ENCODE measurements at regions not wholly inside any gene's neighbourhood (a gene's known extent, or its start where the extent isn't known, plus 50 kb on each side); places are given as distances from the start of the nearest gene placed in this dataset.

- TF ChIP-seq, protein P1, sequence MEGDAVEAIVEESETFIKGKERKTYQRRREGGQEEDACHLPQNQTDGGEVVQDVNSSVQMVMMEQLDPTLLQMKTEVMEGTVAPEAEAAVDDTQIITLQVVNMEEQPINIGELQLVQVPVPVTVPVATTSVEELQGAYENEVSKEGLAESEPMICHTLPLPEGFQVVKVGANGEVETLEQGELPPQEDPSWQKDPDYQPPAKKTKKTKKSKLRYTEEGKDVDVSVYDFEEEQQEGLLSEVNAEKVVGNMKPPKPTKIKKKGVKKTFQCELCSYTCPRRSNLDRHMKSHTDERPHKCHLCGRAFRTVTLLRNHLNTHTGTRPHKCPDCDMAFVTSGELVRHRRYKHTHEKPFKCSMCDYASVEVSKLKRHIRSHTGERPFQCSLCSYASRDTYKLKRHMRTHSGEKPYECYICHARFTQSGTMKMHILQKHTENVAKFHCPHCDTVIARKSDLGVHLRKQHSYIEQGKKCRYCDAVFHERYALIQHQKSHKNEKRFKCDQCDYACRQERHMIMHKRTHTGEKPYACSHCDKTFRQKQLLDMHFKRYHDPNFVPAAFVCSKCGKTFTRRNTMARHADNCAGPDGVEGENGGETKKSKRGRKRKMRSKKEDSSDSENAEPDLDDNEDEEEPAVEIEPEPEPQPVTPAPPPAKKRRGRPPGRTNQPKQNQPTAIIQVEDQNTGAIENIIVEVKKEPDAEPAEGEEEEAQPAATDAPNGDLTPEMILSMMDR (IDR thresholded peaks at IDR 0.05; ENCODE audit: insufficient read depth, low read length, poor library complexity, severe bottlenecking), result no peak
- no peak overlapping the region for H3K4me3 ChIP-seq (replicated peaks; ENCODE audit: low read depth, low read length)
- H3K36me3 ChIP-seq (ENCODE audit: control insufficient read depth, insufficient read depth, low read length), result no peaks in the 10 kb centered on the region
- DNase-seq (ENCODE audit: extremely low read depth, insufficient read length), result no peak
- H3K27me3 ChIP-seq (replicated peaks; ENCODE audit: control insufficient read depth, insufficient read depth, low read length), result no peaks in the 10 kb centered on the region
Observed at GRCh38 chrX:17294561-17294960, 80.4 kb upstream of the NHS start.

- no peaks in the 10 kb centered on the region for H3K36me3 ChIP-seq (ENCODE audit: control insufficient read depth, insufficient read depth, low read length)
- TF ChIP-seq, protein P1 (IDR thresholded peaks at IDR 0.05; ENCODE audit: insufficient read depth, low read length, poor library complexity, severe bottlenecking), result no peak
- no peak overlapping the region for H3K4me3 ChIP-seq (replicated peaks; ENCODE audit: low read depth, low read length)
- no peak for DNase-seq (ENCODE audit: extremely low read depth, insufficient read length)
- no peaks in the 10 kb centered on the region for H3K27me3 ChIP-seq (replicated peaks; ENCODE audit: control insufficient read depth, insufficient read depth, low read length)
Observed at GRCh38 chrX:17295791-17296190, 79.2 kb upstream of the NHS start.

DNA sequence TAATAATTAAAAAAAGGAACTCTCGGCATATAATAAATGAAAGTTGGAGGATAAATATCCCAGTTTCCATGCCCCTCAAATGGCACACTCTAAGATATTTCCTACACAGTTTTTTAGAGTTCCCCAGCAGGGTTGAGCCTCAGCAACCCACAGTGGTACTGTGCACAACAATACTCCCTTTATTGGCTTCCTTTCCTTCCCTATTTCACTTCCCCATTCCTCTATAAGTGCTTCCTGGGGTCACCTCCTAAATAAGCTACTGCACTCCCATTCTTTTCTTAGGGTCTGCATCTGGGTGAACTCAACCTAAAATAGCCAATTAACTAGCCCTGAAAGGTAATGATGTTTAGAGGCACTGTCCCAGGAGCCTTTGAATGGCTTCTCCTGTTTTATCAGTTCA, 76.4 kb upstream of the NHS start:
- no peak for DNase-seq (ENCODE audit: extremely low read depth, insufficient read length)
- Histone ChIP-seq H3K27me3 (replicated peaks; ENCODE audit: control insufficient read depth, insufficient read depth, low read length) (no peaks in the 10 kb centered on the region), H3K4me3 (replicated peaks; ENCODE audit: low read depth, low read length) (no peak overlapping the region), H3K36me3 (ENCODE audit: control insufficient read depth, insufficient read depth, low read length) (no peaks in the 10 kb centered on the region)
- TF ChIP-seq, protein P1 (IDR thresholded peaks at IDR 0.05; ENCODE audit: insufficient read depth, low read length, poor library complexity, severe bottlenecking), result no peak

DNA sequence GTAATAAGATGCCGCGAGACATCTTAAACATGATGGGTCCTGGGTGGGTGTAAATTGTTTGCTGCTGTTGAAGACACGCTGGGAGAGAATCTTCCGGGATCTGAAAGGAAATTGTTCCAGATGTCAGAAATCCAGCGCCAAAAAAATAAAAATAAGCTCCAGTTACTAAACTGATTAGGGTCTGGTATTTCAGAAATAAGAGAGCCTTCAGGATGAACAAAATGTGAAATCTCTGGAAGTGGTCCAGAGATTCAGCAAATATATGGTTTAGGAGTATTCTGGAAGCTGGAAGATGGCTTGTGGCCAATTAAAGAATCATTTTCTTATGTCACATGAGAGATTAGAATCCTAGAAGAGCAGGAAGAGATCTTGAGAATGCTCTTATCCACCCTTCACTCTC, 75.8 kb upstream of the NHS start:
- no peaks in the 10 kb centered on the region for H3K27me3 ChIP-seq (replicated peaks; ENCODE audit: control insufficient read depth, insufficient read depth, low read length)
- TF ChIP-seq, protein P1 (IDR thresholded peaks at IDR 0.05; ENCODE audit: insufficient read depth, low read length, poor library complexity, severe bottlenecking), result no peak
- no peak for DNase-seq (ENCODE audit: extremely low read depth, insufficient read length)
- H3K4me3 ChIP-seq (replicated peaks; ENCODE audit: low read depth, low read length), result no peak overlapping the region
- H3K36me3 ChIP-seq (ENCODE audit: control insufficient read depth, insufficient read depth, low read length), result no peaks in the 10 kb centered on the region

GRCh38 chrX:17323397-17323796, 51.6 kb upstream of the NHS start:
- TF ChIP-seq, protein P1 (IDR thresholded peaks at IDR 0.05; ENCODE audit: insufficient read depth, low read length, poor library complexity, severe bottlenecking), result no peak
- no peak for DNase-seq (ENCODE audit: extremely low read depth, insufficient read length)
- H3K27me3 ChIP-seq (replicated peaks; ENCODE audit: control insufficient read depth, insufficient read depth, low read length), result no peaks in the 10 kb centered on the region

More at GRCh38 chrX:17323397-17323796, 51.6 kb upstream of the NHS start:
- Histone ChIP-seq H3K36me3 (ENCODE audit: control insufficient read depth, insufficient read depth, low read length) (no peaks in the 10 kb centered on the region), H3K4me3 (replicated peaks; ENCODE audit: low read depth, low read length) (no peak overlapping the region)

Data from GM06990 (cell line).